ENCODE measurements at regions not wholly inside any gene's neighbourhood (a gene's known extent, or its start where the extent isn't known, plus 50 kb on each side); places are given as distances from the start of the nearest gene placed in this dataset.

- WGBS (ENCODE audit: insufficient coverage, insufficient replicate concordance, low lambda C conversion rate, missing lambda C conversion rate), result 24% methylated on average over 15 of the region's 15 CpGs
- in situ Hi-C loops (cut with MboI) (no loop called here), intact Hi-C loops (cut with micrococcal nuclease; ENCODE audit: unreplicated experiment) (no loop called here)
- Histone ChIP-seq H3K4me1 (ENCODE audit: control insufficient read depth, insufficient read depth, low read length) (no peaks in the 10 kb centered on the region), H3K79me2 (ENCODE audit: control insufficient read depth, insufficient read depth, low read length) (no peaks in the 10 kb centered on the region), H3K27me3 (replicated peaks in 1 of 2; ENCODE audit: control insufficient read depth in 2 of 2, insufficient read depth in 2 of 2, low read length in 1 of 2) (no peaks in the 10 kb centered on the region; a peak in 1 of 4 replicates), H3K4me3 (no peak overlapping the region), H3K27ac (ENCODE audit: control insufficient read depth, insufficient read depth) (no peak overlapping the region), H3K36me3 (ENCODE audit: control insufficient read depth in 2 of 2, insufficient read depth in 2 of 2, low read length in 1 of 2) (no peaks in the 10 kb centered on the region), H3K9me3 (replicated peaks; ENCODE audit: control insufficient read depth, insufficient read depth, low read length) (no peaks in the 10 kb centered on the region; the same call in 2 of the 3 replicates), H3K9ac (ENCODE audit: control insufficient read depth, insufficient read depth, low read length) (no peak overlapping the region), H3K4me2 (ENCODE audit: control insufficient read depth, insufficient read depth) (no peak overlapping the region), H2AFZ (ENCODE audit: control insufficient read depth, low read depth, low read length) (no peak overlapping the region), H4K20me1 (ENCODE audit: control insufficient read depth, insufficient read depth) (no peaks in the 10 kb centered on the region)
- BruUV-seq (replicated peaks), result no TSS peak
- ChIA-PET POLR2A (no interaction called here), SMC1A (ENCODE audit: uncharacterized antibody, unreplicated experiment) (no interaction called here), CTCF (no interaction called here), RAD21 (ENCODE audit: unreplicated experiment) (no interaction called here)
- no peak for DNase-seq (ENCODE audit: low read depth, low spot score)
- no peak for FAIRE-seq
- TF ChIP-seq WRNIP1 (IDR thresholded peaks at IDR 0.05; ENCODE audit: borderline replicate concordance, low read depth, low read length) (no peak), ZBTB40 (IDR thresholded peaks at IDR 0.05; ENCODE audit: borderline replicate concordance) (no peak), ZNF384 (IDR thresholded peaks at IDR 0.05; ENCODE audit: borderline replicate concordance, low read depth, low read length) (no peak), CREM (IDR thresholded peaks at IDR 0.05; ENCODE audit: low read depth) (no peak), MXI1 (IDR thresholded peaks at IDR 0.05; ENCODE audit: low read depth, low read length) (no peak), CHD4 (IDR thresholded peaks at IDR 0.05) (no peak), ZNF274 (IDR thresholded peaks at IDR 0.05; ENCODE audit: insufficient read depth, insufficient read length) (no peak)
- TF ChIP-seq, protein P1, sequence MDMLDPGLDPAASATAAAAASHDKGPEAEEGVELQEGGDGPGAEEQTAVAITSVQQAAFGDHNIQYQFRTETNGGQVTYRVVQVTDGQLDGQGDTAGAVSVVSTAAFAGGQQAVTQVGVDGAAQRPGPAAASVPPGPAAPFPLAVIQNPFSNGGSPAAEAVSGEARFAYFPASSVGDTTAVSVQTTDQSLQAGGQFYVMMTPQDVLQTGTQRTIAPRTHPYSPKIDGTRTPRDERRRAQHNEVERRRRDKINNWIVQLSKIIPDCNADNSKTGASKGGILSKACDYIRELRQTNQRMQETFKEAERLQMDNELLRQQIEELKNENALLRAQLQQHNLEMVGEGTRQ (IDR thresholded peaks at IDR 0.05; ENCODE audit: borderline replicate concordance, low read depth, low read length), result no peak
- TF ChIP-seq, protein P2, sequence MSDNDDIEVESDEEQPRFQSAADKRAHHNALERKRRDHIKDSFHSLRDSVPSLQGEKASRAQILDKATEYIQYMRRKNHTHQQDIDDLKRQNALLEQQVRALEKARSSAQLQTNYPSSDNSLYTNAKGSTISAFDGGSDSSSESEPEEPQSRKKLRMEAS (IDR thresholded peaks at IDR 0.05; ENCODE audit: low read depth, low read length), result no peak
- ATAC-seq, result no peak
Measured at GRCh38 chr4:8707045-8707781, 114.6 kb downstream of the CPZ start.
